Hematopoietic multipotent progenitor cell treated with erythropoietin and hydrocortisone succinate and interleukin-3 and kit ligand, for 8 days (in vitro differentiated cells): ENCODE measurements at regions not wholly inside any gene's neighbourhood (a gene's known extent, or its start where the extent isn't known, plus 50 kb on each side); places are given as distances from the start of the nearest gene placed in this dataset.
"Not testable (repeated sequence)": the region's sequence is repeated elsewhere in the genome, so short reads cannot be mapped to it uniquely, and the experiment has no call there.

Experiments
- DNase-seq: peaks from one replicate; pipeline ENCODE4 v3.0.0-alpha.2; 2015

DNA sequence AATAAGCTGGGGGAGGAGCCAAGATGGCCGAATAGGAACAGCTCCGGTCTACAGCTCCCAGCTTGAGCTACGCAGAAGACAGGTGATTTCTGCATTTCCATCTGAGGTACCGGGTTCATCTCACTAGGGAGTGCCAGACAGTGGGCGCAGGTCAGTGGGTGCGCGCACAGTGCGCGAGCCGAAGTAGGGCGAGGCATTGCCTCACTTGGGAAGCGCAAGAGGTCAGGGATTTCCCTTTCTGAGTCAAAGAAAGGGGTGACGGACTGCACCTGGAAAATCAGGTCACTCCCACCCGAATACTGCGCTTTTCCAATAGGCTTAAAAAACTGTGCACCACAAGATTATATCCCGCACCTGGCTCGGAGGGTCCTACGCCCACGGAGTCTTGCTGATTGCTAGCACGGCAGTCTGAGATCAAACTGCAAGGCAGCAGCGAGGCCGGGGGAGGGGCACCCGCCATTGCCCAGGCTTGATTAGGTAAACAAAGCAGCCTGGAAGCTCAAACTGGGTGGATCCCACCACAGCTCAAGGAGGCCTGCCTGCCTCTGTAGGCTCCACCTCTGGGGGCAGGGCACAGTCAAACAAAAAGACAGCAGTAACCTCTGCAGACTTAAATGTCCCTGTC, 606.4 kb downstream of the TMA16 start:
- DNase-seq = not testable (repeated sequence)

DNA sequence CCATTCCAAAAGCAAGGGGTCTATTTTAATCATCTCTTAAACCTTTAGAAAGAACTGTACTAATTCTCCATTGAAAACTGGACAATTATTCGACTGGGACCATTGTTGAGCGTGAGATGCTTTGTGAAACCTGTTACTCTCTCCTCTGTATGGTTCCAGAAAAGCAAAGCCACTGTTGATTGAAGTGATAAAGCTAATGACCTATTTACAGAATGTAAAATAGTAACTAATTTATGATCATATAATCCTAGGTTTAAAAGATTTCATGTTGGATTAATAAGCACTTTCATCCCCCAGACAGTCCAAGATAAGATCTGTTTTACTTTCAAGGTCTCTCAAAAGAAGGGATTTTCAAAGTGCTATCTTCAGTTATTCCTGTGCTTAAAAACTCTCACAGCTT, 614.5 kb downstream of the TMA16 start:
- no peak for DNase-seq

DNA sequence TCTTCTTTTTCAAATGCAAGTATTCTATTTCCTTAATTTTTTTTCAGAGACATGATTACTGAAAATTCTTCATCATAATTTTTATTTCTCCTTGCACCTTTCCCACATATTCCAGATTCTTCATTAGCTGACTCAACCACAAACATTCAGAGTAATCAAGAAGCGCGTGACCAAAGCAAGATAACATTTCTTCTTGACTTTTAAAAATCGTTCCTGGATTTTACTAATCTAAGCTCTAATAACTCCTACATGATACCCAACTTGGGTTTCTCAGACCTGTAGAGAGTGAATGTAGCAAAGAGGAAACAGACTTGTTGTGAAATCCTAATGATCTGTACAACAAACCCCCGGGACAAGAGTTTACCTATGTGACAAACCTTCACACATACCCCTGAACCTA, 615.0 kb downstream of the TMA16 start:
- DNase-seq = no peak

DNA sequence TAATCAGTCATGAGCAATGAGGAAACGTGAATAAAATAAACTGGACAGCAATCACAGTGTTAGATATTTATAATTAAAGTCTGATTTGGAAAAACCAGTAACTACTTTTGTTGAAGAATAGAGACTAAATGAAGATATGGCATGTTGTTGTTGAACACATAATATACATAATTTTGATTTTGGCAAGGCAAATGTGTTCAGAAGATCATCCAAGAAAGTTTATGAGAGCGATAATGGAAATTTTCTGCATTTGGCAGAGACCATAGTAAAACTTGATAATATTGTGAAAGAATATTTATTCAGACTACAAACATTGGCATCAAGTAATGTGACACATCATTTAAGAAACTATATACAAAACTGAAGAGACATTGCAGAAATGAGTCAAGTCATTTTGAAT, 620.7 kb downstream of the TMA16 start:
- no peak for DNase-seq

DNA sequence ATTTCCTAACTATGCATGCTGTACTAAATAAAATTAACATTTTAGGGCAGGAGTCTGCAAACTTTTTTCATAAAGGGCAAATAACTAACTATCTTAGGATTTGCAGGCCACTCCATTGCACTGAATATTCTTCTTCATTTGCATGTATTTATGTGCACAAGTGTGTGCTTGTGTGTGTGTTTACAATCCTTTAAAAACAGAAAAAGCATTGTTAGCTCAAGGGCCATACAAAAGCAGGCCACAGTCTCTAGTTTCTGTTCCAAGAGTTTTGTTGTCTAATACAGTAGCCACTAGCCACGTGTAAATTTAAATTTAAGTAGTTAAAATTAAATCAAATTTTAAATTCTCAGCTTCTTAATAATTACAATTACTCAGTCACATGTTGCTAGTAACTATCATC, 621.8 kb downstream of the TMA16 start:
- DNase-seq = no peak

DNA sequence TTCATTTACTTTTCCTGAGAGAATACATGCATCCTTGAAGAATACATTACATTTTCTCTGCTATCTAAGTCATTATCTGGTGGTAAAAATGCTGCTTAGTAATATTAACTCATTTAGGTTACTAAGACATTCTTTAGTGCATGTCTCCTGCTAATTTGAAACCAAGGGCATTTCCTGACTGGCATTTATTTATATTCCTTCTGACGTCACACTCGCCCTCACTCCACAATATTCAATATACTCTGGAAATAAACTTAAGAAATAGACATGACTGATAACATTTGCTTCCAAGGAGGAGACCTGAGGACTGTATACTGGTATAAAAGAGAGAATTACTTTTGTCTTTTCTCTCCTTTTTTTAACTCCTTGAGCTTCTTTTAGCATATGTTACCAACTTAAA, 619.5 kb upstream of the SMIM31 start:
- DNase-seq = no peak

DNA sequence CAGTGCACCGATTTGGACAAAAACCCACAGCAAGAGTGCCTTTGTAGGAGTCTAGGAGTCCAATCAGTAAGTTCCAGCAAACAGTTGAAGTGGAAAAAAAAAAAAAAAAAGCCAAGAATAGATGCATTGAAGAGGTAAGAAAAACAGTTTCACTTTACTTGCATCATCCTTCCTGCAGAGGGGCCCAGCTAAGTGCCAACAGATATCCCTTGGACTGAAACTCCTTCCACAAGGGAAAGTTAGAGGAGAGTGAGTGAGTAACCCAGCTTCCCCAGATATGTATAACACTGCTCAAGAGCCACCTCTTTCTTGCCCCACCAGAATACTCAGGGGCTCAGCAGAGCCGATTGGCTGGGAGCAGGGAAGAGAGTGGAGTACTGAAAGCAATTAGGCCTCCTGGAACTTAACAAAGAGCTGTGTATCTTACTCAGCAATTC, 617.7 kb upstream of the SMIM31 start:
- no peak for DNase-seq

DNA sequence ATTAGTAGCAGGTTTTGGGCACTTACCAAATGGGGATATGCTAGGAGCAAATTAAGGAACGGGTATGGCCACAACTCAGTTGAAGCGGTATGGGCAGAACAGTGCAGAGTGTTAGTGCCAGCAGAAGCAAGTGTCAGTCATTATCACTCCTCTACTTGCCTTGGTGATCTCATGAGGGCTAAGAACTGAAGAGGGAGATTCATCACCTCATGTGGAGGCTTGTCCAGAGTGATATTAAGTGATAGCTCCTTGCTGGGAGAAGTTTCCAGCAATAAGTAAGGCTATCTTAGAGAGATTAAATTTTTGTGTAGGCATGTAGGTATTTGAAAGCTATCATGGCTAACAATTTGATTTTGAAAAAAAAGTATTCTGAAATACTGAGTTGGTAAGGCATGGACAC, 615.4 kb upstream of the SMIM31 start:
- DNase-seq = no peak

DNA sequence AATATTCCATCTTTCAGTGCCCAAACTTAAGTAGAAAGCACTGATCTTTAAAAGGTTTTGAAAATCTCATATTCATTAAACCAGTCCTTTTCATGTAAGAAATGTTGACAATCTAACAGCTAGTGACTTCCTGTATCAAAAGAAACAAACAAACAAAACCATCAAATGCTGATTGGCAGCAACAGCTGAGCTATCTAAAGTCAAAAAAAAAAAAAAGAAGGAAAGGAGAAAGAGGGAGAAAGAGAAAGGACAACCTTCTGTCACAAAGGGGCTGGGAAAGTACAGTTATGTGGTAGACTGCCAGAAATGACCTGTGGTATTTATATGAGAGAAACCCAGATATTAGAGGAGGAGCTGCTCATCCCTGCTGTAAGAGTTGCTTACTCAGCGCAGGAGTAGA, 614.6 kb upstream of the SMIM31 start:
- DNase-seq = no peak

DNA sequence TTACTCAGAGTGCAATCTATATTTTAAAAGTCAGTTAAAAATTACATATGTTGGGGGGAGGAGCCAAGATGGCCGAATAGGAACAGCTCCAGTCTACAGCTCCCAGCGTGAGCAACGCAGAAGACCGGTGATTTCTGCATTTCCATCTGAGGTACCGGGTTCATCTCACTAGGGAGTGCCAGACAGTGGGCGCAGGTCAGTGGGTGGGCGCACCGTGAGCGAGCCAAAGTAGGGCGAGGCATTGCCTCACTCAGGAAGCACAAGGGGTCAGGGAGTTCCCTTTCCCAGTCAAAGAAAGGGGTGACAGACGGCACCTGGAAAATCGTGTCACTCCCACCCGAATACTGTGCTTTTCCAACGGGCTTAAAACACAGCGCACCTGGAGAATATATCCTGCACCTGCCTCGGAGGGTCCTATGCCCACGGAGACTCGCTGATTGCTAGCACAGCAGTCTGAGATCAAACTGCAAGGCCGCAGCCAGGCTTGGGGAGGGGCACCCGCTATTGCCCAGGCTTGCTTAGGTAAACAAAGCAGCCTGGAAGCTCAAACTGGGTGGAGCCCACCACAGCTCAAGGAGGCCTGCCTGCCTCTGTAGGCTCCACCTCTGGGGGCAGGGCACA, 612.1 kb upstream of the SMIM31 start:
- DNase-seq = not testable (repeated sequence)

DNA sequence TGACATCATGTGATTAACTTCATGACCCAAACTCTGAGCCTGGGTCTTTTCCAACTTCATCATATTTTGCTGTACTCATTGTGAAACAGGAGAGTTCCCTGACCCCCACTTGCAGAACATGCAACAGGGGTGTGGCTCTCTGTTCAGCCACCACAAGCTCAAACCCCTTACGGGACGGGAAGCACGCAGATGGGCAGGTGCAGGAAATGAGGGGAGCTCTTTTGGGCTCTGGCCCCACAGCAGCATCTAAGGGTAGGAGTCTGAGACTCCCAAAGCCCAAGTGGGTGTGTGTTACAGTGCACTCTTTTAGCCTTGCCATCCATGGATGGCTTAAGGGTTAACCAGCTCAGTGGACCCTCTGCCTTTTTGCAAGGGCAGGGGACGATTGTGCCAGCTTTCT, 599.5 kb upstream of the SMIM31 start:
- DNase-seq = no peak

DNA sequence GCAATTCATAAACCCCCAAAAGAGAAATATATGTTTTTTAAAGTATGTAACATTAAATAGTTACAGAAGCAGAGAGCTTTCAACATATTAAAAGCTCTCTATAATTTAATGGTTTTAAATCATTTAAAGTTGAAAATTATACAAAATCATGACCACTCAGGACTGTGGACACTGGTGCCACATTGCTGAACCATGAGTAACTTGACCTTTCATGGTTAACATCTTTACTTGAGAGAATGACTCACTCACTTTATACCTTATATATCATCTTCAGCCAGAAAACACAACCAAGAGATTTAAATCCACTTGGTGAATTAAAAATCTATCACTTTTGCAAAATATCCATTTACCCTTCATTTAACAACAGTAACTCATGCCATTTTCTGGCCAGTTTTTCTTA, 584.3 kb upstream of the SMIM31 start:
- DNase-seq = no peak

DNA sequence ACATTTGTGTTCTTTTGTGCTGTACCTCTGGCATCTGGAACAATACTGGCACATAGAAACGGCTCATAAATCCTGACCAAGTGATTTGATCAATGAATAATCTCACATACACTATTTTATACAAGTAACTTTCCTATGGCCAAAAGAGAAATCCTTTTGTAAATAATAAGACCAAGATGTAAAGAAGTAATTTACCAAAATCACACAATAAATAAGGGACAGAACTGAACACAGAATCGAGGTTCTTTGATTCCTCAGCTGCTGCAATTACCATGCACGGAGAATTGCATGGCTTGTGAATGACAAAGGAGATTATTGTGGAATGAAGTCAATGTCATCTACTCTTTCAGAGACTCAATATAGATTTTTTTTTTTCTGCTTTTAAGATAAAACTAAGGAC, 576.8 kb upstream of the SMIM31 start:
- DNase-seq = no peak

DNA sequence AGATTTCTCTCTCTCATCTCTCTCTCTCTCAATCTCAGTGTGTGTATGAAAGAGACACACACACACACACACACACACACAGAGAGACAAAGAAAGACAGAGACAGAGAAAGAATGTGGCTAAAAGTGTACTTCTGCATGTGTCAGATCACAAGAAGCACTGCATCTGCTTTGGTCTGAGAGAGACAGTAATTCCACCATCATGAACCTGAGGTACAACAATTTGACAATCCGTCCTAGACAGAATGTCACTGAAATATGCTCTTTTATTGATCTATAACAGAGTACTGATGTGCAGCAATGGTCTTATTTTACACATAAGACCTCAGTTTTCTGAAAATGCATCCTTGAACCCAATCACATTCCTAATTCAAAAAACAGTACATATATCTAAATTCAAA, 576.2 kb upstream of the SMIM31 start:
- DNase-seq = no peak

DNA sequence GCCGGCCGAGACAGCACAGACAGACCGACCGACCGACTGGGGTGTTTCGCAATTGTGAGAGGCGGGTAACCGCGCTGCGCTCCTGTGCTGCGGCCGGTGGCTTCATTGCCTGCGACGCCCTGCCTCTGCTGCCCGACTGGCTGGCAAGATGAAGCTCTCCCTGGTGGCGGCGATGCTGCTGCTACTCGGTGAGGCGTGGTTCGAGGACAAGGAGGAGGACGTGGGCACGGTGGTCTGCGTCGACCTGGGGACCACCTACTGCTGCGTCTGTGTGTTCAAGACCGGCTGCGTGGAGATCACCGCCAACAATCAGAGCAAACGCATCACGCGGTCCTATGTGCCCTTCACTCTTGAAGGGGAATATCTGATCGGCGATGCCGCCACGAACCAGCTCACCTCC, 565.7 kb upstream of the SMIM31 start:
- no peak for DNase-seq

DNA sequence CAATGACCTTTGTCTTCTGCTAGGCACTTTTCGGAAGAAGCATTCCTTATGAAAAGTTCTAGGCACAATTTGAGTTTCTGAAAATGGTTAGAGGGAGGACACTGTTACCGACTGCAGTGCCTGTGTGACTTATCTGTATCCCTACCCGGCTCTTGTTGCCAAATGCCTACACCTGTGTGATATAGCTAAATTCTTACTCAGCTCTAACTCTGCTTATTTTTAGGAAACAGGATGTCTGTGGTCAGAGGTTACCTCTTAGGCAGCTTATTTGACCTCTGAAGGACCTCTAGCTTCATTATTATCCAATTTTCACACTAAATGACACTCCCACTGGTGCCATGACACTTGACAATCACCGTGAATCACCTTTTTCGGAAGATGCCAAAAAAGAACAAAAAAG, 561.1 kb upstream of the SMIM31 start:
- DNase-seq = no peak

DNA sequence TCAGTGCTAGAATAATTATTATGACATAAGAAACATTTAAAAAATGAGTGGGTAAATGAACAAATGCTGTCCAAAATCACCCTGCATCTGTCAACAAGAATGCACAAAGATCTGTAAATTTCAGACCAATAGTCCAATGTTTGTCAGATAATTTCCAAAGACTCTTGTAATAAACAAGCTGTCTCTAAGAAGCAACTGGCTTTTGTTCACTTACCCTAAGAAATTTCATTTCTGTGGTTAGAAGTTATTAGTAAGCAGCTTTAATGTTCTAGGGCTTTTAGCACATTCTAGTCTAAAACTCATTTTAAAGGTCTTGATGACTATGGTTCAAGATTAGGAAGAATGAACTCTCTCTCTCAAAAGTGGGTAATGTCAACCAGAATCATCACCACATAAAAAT, 560.3 kb upstream of the SMIM31 start:
- DNase-seq = no peak

DNA sequence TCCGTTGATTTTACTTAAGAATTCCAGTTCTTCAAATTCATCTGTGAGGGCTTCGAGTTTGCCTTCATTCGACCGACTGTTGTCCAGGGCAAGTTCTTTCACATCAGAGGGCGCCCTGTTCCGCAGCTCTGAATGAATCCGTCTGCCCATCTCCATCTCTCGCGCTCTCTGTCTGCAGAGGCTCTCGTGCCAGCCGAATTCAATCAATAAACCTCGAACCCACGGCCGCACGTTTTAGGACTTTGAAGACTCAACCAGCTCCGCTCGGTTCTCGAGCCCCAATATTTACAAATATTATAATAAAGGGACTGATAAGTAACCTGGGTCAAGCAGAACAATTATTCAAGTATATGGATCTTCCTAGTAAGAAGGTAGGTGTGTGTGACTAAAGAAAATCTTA, 556.4 kb upstream of the SMIM31 start:
- DNase-seq = no peak

DNA sequence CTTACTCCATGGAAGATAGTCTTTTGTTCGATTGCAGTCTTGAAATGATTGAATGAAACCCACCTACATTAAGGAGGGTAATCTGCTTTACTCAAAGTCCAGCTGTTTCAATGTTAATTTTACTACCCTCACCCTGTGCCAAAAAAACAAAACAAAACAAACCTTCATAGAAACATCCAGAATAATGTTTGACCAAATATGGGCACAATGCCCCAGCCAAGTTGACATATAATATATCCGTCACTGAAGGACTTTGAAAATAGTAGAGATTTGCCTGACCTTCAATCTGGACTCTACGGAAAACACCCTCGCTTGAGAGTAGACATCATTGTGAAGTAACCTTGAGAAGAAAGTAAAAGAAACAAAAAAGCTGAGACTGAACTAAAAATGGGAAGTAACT, 550.5 kb upstream of the SMIM31 start:
- no peak for DNase-seq

DNA sequence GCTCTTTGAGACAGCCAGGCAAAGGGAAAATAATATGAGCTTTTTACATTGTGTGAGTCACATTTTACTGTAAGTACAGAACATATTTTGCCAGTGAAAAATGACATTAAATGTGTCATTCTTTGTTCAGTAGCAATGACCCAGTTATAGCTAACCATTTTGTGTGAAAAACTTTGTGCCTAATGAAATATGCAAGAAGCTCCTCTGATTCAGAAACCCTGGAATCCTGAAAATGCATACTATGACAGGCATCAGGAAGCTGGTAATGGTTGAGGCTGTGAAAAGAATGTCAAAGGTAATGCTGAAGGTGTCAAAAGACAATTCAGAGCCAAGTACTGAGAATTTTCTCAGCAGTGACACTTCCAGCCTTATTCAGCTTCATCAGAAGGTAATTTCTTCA, 549.5 kb upstream of the SMIM31 start:
- no peak for DNase-seq

DNA sequence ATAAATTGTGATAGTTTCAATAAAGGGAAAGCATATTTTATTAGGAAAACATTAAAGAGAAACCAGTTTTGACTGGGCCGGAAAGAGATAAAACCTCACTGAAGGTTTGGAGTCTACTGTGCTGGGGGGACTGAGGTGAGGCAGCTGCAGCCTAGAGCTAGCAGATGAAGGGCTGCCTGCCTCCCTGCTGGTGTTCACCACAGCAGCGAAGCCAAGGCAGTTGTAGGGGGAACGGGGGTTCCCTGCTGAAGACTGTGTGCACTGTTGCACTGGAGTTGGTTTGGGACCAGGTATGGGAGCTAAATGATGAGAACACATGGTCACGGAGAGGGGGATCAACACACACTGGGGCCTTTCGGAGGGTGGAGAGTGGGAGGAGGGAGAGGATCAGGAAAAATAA, 546.5 kb upstream of the SMIM31 start:
- no peak for DNase-seq

DNA sequence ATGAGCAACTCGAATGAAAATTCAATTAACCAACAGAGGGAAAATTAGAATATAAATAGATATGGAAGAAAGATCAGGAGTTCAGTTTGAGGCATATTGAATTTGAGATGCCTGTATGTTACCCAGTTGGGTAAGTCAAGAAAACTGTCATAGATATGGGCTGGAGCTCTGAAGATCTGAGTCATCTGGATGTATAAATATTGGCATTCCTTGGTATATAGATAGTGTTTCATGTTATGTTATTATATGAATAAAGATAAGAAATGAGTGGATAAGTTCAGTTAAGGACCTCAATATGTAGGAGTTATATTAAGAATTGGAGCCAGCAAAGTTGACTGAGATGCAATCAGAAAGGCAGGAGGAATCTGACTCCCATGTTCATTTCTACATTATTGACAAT, 543.6 kb upstream of the SMIM31 start:
- no peak for DNase-seq

DNA sequence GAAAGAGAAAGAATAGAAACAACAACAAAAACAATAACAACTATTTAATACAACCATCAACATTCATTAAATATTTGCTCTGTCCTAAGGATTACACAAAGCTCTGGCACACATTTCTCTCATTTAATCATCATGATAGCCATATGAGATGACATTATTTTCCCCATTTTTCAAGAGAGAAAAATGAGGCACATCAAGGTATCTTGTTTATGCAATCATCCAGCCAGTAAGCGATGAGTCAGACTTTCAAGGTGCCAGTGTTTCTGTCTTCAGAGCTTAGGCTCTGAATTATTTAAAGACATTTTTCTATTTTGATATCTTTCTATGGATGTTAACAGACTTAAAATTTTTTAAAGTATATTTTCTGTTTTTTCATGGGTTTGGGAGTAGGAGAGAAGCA, 541.8 kb upstream of the SMIM31 start:
- DNase-seq = no peak

DNA sequence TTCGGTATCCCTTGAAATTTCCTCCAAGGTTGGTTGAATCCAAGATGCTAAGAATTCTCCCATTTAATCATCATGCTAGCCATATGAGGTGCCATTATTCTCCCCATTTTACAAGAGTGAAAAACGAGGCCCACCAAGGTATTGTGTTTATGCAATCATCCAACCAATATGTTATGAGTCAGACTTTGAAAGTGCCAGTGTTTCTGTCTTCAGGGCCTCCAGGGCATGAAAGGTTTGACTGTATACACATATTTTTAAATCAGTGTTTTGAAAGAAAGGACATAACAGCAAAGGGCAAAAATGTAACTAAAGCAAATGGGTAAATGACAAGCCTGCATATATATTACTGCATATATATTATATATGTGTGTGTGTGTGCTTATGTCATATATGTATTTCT, 541.2 kb upstream of the SMIM31 start:
- DNase-seq = no peak

DNA sequence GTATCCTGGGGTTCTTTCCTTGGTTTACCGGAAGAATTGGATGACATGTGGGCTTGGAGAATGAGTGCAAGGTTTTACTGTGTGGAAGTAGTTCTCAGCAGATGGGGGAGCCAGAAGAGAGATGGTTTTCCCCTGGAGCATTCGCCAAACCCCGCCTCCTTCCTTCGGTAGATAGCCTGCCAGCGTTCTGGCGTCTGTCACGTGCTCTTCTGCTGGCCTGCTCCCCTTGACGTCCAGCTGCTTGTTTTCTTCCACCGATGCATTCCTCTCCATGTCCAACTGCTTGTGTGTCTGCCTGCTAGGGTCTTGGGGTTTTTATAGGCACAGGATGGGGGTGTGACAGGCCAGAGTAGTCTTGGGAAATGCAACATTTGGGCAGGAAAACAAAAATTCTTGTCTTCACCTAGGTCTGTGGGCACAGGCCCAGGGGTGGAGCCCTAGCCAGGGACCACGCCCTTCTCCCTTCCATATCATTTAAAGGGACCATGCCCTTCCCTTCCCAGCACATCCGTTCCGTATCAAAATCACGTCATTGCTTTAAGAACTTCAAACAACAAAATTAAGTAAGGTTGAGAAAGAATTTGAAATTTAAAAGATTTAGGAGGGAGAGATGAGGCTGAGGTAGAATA, 538.7 kb upstream of the SMIM31 start:
- no peak for DNase-seq
